CD8-positive, alpha-beta memory T cell (primary cell): ENCODE measurements at regions not wholly inside any gene's neighbourhood (a gene's known extent, or its start where the extent isn't known, plus 50 kb on each side); places are given as distances from the start of the nearest gene placed in this dataset.

Experiments
- CTCF ChIA-PET: fragments of 350-600 bp; sonication (Branson Sonifier 250); formaldehyde crosslinking; loops from one replicate; lab custom pipeline; 2021; ENCODE audit warnings: antibody characterized with exemption; lab: Charles Lee
- POLR2A ChIA-PET: fragments of 350-600 bp; sonication (Branson Sonifier 250); formaldehyde crosslinking; loops from one replicate; lab custom pipeline; 2021; ENCODE audit warnings: antibody characterized with exemption; lab: Charles Lee
- DNase-seq, 5 donors: peaks; one replicate each; pipeline versions ENCODE4 v3.0.0 to v3.0.0-alpha.2; 2020 to 2022; ENCODE audit warnings: mixed read lengths in 1 of 5
- H3K27ac ChIP-seq: one replicate; pipeline ENCODE4 v1.7.0; 2013; ENCODE audit warnings: low read depth, mild to moderate bottlenecking, low read length, moderate library complexity
- H3K27me3 ChIP-seq: 2 replicates; pipeline ENCODE4 v1.7.0; 2013; ENCODE audit warnings: low read length, mild to moderate bottlenecking; ENCODE audit not compliant: insufficient read depth, poor library complexity, severe bottlenecking
- H3K36me3 ChIP-seq: 2 replicates; pipeline ENCODE4 v1.7.0; 2013; ENCODE audit warnings: mild to moderate bottlenecking, low read length, moderate library complexity; ENCODE audit not compliant: insufficient read depth
- H3K4me1 ChIP-seq: 2 replicates; pipeline ENCODE4 v1.7.0; 2013; ENCODE audit warnings: mild to moderate bottlenecking, low read length, moderate library complexity; ENCODE audit not compliant: insufficient read depth
- H3K4me3 ChIP-seq: 2 replicates; pipeline ENCODE4 v1.7.0; 2013; ENCODE audit warnings: mild to moderate bottlenecking, low read length
- H3K9me3 ChIP-seq: 2 replicates; pipeline ENCODE4 v1.7.0; 2013; ENCODE audit warnings: mild to moderate bottlenecking, low read length
- H3K27ac Mint-ChIP-seq, 8 donors: one replicate each; pipeline ENCODE4 v1.8.0; 2020 to 2021; ENCODE audit warnings: mixed read lengths in 8 of 8, mild to moderate bottlenecking in 6 of 8, inconsistent platforms in 3 of 8, moderate library complexity in 3 of 8
- H3K27me3 Mint-ChIP-seq, 2 donors: one replicate each; pipeline ENCODE4 v1.8.0; 2020 to 2021; ENCODE audit warnings: mixed read lengths in 2 of 2, mild to moderate bottlenecking in 1 of 2, moderate library complexity in 1 of 2
- H3K36me3 Mint-ChIP-seq, 3 donors: one replicate each; pipeline ENCODE4 v1.8.0; 2020 to 2021; ENCODE audit warnings: mixed read lengths in 3 of 3, inconsistent platforms in 1 of 3, mild to moderate bottlenecking in 1 of 3
- H3K4me1 Mint-ChIP-seq, 3 donors: one replicate each; pipeline ENCODE4 v1.8.0; 2020 to 2021; ENCODE audit warnings: mixed read lengths in 3 of 3, inconsistent platforms in 1 of 3, mild to moderate bottlenecking in 1 of 3
- H3K4me3 Mint-ChIP-seq, 7 donors: one replicate each; pipeline ENCODE4 v1.8.0; 2020 to 2021; ENCODE audit warnings: mixed read lengths in 7 of 7, mild to moderate bottlenecking in 6 of 7, moderate library complexity in 4 of 7, inconsistent platforms in 2 of 7
- H3K9me3 Mint-ChIP-seq, 5 donors: one replicate each; pipeline ENCODE4 v1.8.0; 2020 to 2022; ENCODE audit warnings: mixed read lengths in 5 of 5, mild to moderate bottlenecking in 3 of 5, moderate library complexity in 2 of 5, inconsistent platforms in 1 of 5

DNA sequence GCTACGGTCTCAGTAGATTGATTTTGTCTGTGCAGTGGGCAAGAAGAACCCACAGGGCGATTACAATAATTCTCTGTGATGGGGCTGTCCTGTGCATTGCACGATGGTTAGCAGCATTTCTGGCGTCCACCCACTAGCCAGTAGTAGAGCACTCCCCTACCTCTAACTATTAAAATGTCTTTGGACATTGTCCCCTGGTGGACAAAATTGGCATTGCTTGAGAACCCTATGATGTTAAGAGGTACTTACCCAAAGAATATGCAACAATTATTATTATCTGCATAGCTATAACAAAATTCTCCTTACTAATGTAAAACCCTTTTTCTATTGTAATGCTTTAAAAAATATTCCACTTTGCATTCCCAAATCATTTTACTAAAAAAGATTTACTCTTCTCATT lies 109.5 kb upstream of the VCX3A start:
- Histone ChIP-seq H3K27ac (no peak overlapping the region), H3K27me3 (no peaks in the 10 kb centered on the region), H3K36me3 (no peaks in the 10 kb centered on the region), H3K4me1 (no peaks in the 10 kb centered on the region), H3K4me3 (no peak overlapping the region), H3K9me3 (no peaks in the 10 kb centered on the region)
- H3K36me3 Mint-ChIP-seq = no peaks in the 10 kb centered on the region
- H3K4me1 Mint-ChIP-seq = no peaks in the 10 kb centered on the region
- ChIA-PET POLR2A (no interaction called here), CTCF (no interaction called here)
- H3K27me3 Mint-ChIP-seq = no peaks in the 10 kb centered on the region
- no peak for DNase-seq
- no peak overlapping the region for H3K27ac Mint-ChIP-seq
- H3K9me3 Mint-ChIP-seq = peaks cover 0 to 14% (median 5%) of the 10 kb centered on the region in 5 donors
- no peak overlapping the region for H3K4me3 Mint-ChIP-seq

DNA sequence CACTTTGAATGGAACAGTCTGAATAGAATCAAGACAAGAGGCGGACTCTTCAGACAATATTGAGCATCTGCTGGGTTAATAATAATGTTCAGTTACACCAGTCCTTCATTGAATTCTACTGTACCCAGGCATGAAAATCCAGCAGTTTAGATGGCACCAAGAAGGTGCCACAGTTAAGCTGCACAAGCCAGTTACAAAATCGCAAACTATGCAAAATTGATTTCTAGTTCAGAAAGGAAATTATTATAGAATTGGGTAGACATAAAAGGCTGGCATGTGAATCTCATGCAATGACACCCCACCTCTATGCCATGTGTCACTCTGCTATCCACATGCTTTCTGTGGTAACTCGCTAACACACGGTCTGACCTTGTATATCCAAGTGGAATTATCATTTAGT lies 105.8 kb upstream of the VCX3A start:
- H3K9me3 Mint-ChIP-seq = peaks cover 0 to 12% (median 5%) of the 10 kb centered on the region in 5 donors
- H3K9me3 ChIP-seq = no peaks in the 10 kb centered on the region
- POLR2A ChIA-PET = no interaction called here

DNA sequence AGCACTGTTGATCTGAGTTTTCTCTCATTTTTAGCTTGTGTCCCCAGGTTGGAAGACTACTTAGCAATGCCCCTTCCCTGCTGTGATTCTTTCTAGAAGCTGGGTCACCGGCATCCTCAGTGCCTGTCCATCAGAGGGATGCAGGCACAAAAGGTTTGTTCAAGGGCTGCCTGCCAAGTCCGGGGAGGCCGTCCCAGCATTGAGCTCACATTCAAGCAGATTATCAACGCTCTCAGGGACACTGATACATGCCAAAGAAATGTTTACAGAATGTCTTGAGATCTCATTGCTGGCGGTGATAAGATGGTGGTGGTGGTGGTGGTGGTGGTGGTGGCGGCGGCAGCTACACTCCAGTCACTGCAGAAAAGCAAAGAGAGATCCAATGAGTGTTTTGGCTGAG lies 79.6 kb upstream of the VCX3A start:
- Histone ChIP-seq H3K9me3 (no peaks in the 10 kb centered on the region), H3K36me3 (no peaks in the 10 kb centered on the region), H3K4me1 (no peaks in the 10 kb centered on the region), H3K27me3 (no peaks in the 10 kb centered on the region), H3K4me3 (no peak overlapping the region), H3K27ac (no peak overlapping the region)
- ChIA-PET CTCF (no interaction called here), POLR2A (no interaction called here)
- Mint-ChIP-seq H3K9me3 (peaks cover 0 to 13% (median 6%) of the 10 kb centered on the region in 5 donors), H3K27ac (no peak overlapping the region), H3K36me3 (peaks cover 0 to 3% (median 0%) of the 10 kb centered on the region in 3 donors), H3K4me1 (no peaks in the 10 kb centered on the region), H3K4me3 (no peak overlapping the region), H3K27me3 (peaks cover 0 to 1% of the 10 kb centered on the region in 2 donors)
- DNase-seq = no peak

More for the DNA sequence above, 105.8 kb upstream of the VCX3A start:
- Histone ChIP-seq H3K4me3 (no peak overlapping the region), H3K27me3 (no peaks in the 10 kb centered on the region), H3K4me1 (no peaks in the 10 kb centered on the region), H3K27ac (no peak overlapping the region), H3K36me3 (no peaks in the 10 kb centered on the region)
- Mint-ChIP-seq H3K27me3 (no peaks in the 10 kb centered on the region), H3K27ac (no peak overlapping the region), H3K4me1 (no peaks in the 10 kb centered on the region), H3K4me3 (no peak overlapping the region), H3K36me3 (no peaks in the 10 kb centered on the region)
- DNase-seq = no peak
- CTCF ChIA-PET = no interaction called here

DNA sequence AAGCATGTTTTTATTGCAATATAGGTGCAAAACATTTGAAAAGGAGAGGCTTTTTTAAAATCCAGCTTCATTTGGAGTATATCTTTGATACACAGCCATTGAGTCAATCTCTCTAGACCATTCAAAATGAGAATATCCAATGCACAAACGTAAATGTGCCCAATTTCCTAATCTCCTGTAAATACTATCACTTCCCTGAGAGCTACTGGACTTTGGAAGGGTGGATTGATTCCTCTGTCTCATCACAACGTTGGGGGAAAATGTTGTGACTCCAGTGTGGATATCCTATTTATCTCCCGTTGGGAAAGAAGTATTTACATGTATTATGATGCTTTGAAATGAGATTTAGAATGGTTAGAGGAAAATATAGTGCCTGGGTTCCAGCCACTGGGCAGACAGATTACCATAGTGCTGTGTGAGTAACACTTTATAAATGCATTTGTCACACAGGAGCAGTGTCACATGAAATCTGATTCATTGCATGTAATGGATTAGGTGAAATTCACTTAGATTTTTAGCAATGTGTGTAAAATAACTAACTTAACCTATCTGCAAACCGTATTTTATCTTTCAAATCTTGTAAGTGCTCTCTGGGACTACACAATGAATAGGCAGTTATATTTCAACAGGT lies 64.4 kb upstream of the VCX3A start:
- Histone ChIP-seq H3K4me1 (no peaks in the 10 kb centered on the region), H3K4me3 (no peak overlapping the region), H3K9me3 (no peaks in the 10 kb centered on the region), H3K27ac (no peak overlapping the region), H3K36me3 (no peaks in the 10 kb centered on the region), H3K27me3 (no peaks in the 10 kb centered on the region)
- ChIA-PET POLR2A (no interaction called here), CTCF (no interaction called here)
- no peak for DNase-seq
- Mint-ChIP-seq H3K4me1 (no peaks in the 10 kb centered on the region), H3K27ac (no peak overlapping the region), H3K27me3 (no peaks in the 10 kb centered on the region), H3K4me3 (no peak overlapping the region), H3K36me3 (no peaks in the 10 kb centered on the region), H3K9me3 (peaks cover 0 to 6% (median 3%) of the 10 kb centered on the region in 5 donors)
